ENCODE measurements at regions not wholly inside any gene's neighbourhood (a gene's known extent, or its start where the extent isn't known, plus 50 kb on each side); places are given as distances from the start of the nearest gene placed in this dataset.

DNA sequence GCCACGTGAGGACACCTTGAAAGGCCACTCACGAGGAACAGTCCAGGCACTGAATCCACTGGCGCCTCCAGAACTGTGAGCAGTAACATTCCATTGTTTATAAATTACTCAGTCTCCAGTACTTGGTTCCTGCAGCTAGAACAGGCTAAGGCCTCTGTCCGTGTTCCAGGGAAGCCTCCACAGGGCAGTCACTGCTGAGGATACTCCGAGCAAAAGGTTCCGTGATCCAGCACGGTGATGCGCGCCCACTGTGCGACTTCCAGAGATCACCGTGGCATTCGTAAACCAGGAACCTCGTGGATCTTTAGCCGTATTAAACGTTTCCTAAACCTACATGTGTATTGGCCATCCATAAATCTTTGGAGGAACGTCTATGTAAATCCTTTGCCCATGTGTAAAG lies 51.5 kb upstream of the SALL3 start:
- H3K27ac ChIP-seq, result no peak overlapping the region
- H3K27me3 ChIP-seq (ENCODE audit: insufficient read depth, low read depth), result no peaks in the 10 kb centered on the region
- H3K79me2 ChIP-seq (ENCODE audit: insufficient read depth, low read depth), result no peaks in the 10 kb centered on the region
- H3K4me1 ChIP-seq (ENCODE audit: low read depth, poor library complexity, severe bottlenecking), result no peaks in the 10 kb centered on the region
- H3K9ac ChIP-seq, result no peak overlapping the region
- H4K20me1 ChIP-seq (ENCODE audit: insufficient read depth), result no peaks in the 10 kb centered on the region
- H3K36me3 ChIP-seq (ENCODE audit: insufficient read depth), result no peaks in the 10 kb centered on the region
- TF ChIP-seq, protein P1, sequence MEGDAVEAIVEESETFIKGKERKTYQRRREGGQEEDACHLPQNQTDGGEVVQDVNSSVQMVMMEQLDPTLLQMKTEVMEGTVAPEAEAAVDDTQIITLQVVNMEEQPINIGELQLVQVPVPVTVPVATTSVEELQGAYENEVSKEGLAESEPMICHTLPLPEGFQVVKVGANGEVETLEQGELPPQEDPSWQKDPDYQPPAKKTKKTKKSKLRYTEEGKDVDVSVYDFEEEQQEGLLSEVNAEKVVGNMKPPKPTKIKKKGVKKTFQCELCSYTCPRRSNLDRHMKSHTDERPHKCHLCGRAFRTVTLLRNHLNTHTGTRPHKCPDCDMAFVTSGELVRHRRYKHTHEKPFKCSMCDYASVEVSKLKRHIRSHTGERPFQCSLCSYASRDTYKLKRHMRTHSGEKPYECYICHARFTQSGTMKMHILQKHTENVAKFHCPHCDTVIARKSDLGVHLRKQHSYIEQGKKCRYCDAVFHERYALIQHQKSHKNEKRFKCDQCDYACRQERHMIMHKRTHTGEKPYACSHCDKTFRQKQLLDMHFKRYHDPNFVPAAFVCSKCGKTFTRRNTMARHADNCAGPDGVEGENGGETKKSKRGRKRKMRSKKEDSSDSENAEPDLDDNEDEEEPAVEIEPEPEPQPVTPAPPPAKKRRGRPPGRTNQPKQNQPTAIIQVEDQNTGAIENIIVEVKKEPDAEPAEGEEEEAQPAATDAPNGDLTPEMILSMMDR (conservative IDR thresholded peaks at IDR 0.05; ENCODE audit: low read depth, low read length), result no peak
- no peak overlapping the region for H2AFZ ChIP-seq (ENCODE audit: low read depth)
- no peak overlapping the region for H3K4me3 ChIP-seq (IDR thresholded peaks at IDR 0.05; ENCODE audit: insufficient read depth, low read depth, low read length)
- no peak overlapping the region for H3K4me2 ChIP-seq

DNA sequence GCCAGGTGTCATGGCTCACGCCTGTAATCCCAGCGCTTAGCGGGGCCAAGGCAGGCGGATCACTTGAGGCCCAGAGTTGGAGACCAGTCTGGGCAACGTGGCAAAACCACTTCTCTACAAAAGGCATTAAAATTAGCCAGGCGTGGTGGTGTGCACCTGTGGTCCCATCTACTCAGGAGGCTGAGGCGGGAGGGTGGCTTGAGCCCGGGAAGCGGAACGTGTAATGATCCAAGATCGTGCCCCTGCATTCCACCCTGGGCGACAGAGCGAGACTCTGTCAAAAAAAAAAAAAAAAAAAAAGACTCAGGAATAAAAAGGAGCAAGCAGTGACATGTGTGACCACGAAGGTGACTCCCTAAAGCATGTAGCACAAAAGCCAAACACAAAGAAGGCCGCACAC lies 50.1 kb upstream of the SALL3 start:
- H4K20me1 ChIP-seq (ENCODE audit: insufficient read depth), result no peaks in the 10 kb centered on the region
- no peaks in the 10 kb centered on the region for H3K36me3 ChIP-seq (ENCODE audit: insufficient read depth)
- TF ChIP-seq, protein P1 (conservative IDR thresholded peaks at IDR 0.05; ENCODE audit: low read depth, low read length), result no peak
- H3K27me3 ChIP-seq (ENCODE audit: insufficient read depth, low read depth), result no peaks in the 10 kb centered on the region
- no peak overlapping the region for H3K4me2 ChIP-seq
- H3K9ac ChIP-seq, result no peak overlapping the region
- H3K79me2 ChIP-seq (ENCODE audit: insufficient read depth, low read depth), result no peaks in the 10 kb centered on the region
- H3K27ac ChIP-seq, result no peak overlapping the region
- H3K4me1 ChIP-seq (ENCODE audit: low read depth, poor library complexity, severe bottlenecking), result no peaks in the 10 kb centered on the region
- H2AFZ ChIP-seq (ENCODE audit: low read depth), result no peak overlapping the region
- H3K4me3 ChIP-seq (IDR thresholded peaks at IDR 0.05; ENCODE audit: insufficient read depth, low read depth, low read length), result no peak overlapping the region

Measured in KMS-11 (cell line).